Peyer's patch (tissue), 4 donors: ENCODE measurements at regions not wholly inside any gene's neighbourhood (a gene's known extent, or its start where the extent isn't known, plus 50 kb on each side); places are given as distances from the start of the nearest gene placed in this dataset.

Experiments used
- CTCF ChIP-seq, 6 experiments: fragments of 450-650 bp in 4 of 6; fragments of 200-600 bp in 2 of 6; sonication (generic) in 1 of 6; IDR thresholded peaks; one replicate each; pipeline ENCODE4 v1.5.1; 2017 to 2019; ENCODE audit warnings: antibody characterized with exemption in 6 of 6, mild to moderate bottlenecking in 3 of 6, moderate library complexity in 1 of 6
- POLR2A ChIP-seq, 2 donors: fragments of 450-650 bp; IDR thresholded peaks; one replicate each; pipeline ENCODE4 v1.5.1; 2017; ENCODE audit warnings: antibody characterized with exemption in 2 of 2, mild to moderate bottlenecking in 2 of 2, moderate library complexity in 2 of 2

GRCh38 chr10:110443239-110444003 lies 54.3 kb upstream of the DUSP5 start:
- TF ChIP-seq CTCF (IDR thresholded peaks at IDR 0.05) (no peak), POLR2A (IDR thresholded peaks at IDR 0.05) (no peak)
